Glomerular visceral epithelial cell (primary cell): ENCODE measurements at regions not wholly inside any gene's neighbourhood (a gene's known extent, or its start where the extent isn't known, plus 50 kb on each side); places are given as distances from the start of the nearest gene placed in this dataset.

Source experiments
- DNase-seq: peaks from one replicate; pipeline ENCODE4 v3.0.0-alpha.2; 2016; ENCODE audit errors: extremely low spot score

- no peak for DNase-seq
Measured at GRCh38 chr5:145708169-145708568, 127.0 kb downstream of the PRELID2 start.

GRCh38 chr5:145704724-145705123 lies 130.4 kb downstream of the PRELID2 start:
- DNase-seq = no peak

GRCh38 chr5:145703856-145704255 lies 131.3 kb downstream of the PRELID2 start:
- DNase-seq = peak; percentile 35

GRCh38 chr5:145701404-145701803 lies 133.7 kb downstream of the PRELID2 start:
- DNase-seq = no peak

GRCh38 chr5:145699846-145700245 lies 135.3 kb downstream of the PRELID2 start:
- no peak for DNase-seq

- DNase-seq = peak; percentile 32
Measured at GRCh38 chr5:145697251-145697990, 137.7 kb downstream of the PRELID2 start.

- no peak for DNase-seq
Measured at GRCh38 chr5:145689235-145689634, 145.9 kb downstream of the PRELID2 start.

- no peak for DNase-seq
Measured at GRCh38 chr5:145687943-145688342, 147.2 kb downstream of the PRELID2 start.

- no peak for DNase-seq
Measured at GRCh38 chr5:145685417-145685816, 149.7 kb downstream of the PRELID2 start.

- DNase-seq = no peak
Measured at GRCh38 chr5:145683431-145683830, 151.7 kb downstream of the PRELID2 start.

- no peak for DNase-seq
Measured at GRCh38 chr5:145682197-145682899, 152.8 kb downstream of the PRELID2 start.

- DNase-seq = peak; percentile 63
Measured at GRCh38 chr5:145681686-145682085, 153.5 kb downstream of the PRELID2 start.

- no peak for DNase-seq
Measured at GRCh38 chr5:145681216-145681615, 153.9 kb downstream of the PRELID2 start.

- no peak for DNase-seq
Measured at GRCh38 chr5:145680767-145681166, 154.4 kb downstream of the PRELID2 start.

- DNase-seq = no peak
Measured at GRCh38 chr5:145680169-145680568, 155.0 kb downstream of the PRELID2 start.

- no peak for DNase-seq
Measured at GRCh38 chr5:145678255-145678654, 156.9 kb downstream of the PRELID2 start.

GRCh38 chr5:145673786-145674185 lies 161.4 kb downstream of the PRELID2 start:
- no peak for DNase-seq

GRCh38 chr5:145668714-145669113 lies 166.4 kb downstream of the PRELID2 start:
- DNase-seq = no peak

- no peak for DNase-seq
Measured at GRCh38 chr5:145667742-145668141, 167.4 kb downstream of the PRELID2 start.

GRCh38 chr5:145666591-145666990 lies 168.6 kb downstream of the PRELID2 start:
- no peak for DNase-seq

- DNase-seq = no peak
Measured at GRCh38 chr5:145661737-145662485, 173.2 kb downstream of the PRELID2 start.

GRCh38 chr5:145660897-145661640 lies 174.1 kb downstream of the PRELID2 start:
- DNase-seq = no peak
